ENCODE measurements at regions not wholly inside any gene's neighbourhood (a gene's known extent, or its start where the extent isn't known, plus 50 kb on each side); places are given as distances from the start of the nearest gene placed in this dataset.
"Not testable (repeated sequence)": the region's sequence is repeated elsewhere in the genome, so short reads cannot be mapped to it uniquely, and the experiment has no call there.

- DNase-seq: peak; percentile 29
Measured at GRCh38 chr15:31488437-31489204, 162.0 kb downstream of the KLF13 start.

GRCh38 chr15:31489281-31489680, 162.6 kb downstream of the KLF13 start:
- no peak for DNase-seq

GRCh38 chr15:31489801-31490646, 163.4 kb downstream of the KLF13 start:
- DNase-seq: no peak

GRCh38 chr15:31494786-31495185, 168.2 kb downstream of the KLF13 start:
- no peak for DNase-seq

GRCh38 chr15:31495281-31495680, 168.6 kb downstream of the KLF13 start:
- no peak for DNase-seq

GRCh38 chr15:31497838-31498237, 171.2 kb downstream of the KLF13 start:
- DNase-seq: no peak

- no peak for DNase-seq
Measured at GRCh38 chr15:31498329-31498728, 171.7 kb downstream of the KLF13 start.

- no peak for DNase-seq
Measured at GRCh38 chr15:31498756-31499155, 172.1 kb downstream of the KLF13 start.

- no peak for DNase-seq
Measured at GRCh38 chr15:31499236-31499952, 172.8 kb downstream of the KLF13 start.

GRCh38 chr15:31499953-31500765, 173.5 kb downstream of the KLF13 start:
- DNase-seq: no peak

- no peak for DNase-seq
Measured at GRCh38 chr15:31500766-31501449, 174.3 kb downstream of the KLF13 start.

GRCh38 chr15:31501536-31502157, 175.0 kb downstream of the KLF13 start:
- no peak for DNase-seq

GRCh38 chr15:31502541-31503229, 176.1 kb downstream of the KLF13 start:
- DNase-seq: no peak

- no peak for DNase-seq
Measured at GRCh38 chr15:31503256-31503655, 176.6 kb downstream of the KLF13 start.

GRCh38 chr15:31503758-31504461, 177.3 kb downstream of the KLF13 start:
- DNase-seq: no peak

- DNase-seq: no peak
Measured at GRCh38 chr15:31504462-31504839, 177.8 kb downstream of the KLF13 start.

- not testable (repeated sequence) for DNase-seq
Measured at GRCh38 chr15:31507573-31507972, 180.9 kb downstream of the KLF13 start.

GRCh38 chr15:31508656-31509055, 182.0 kb downstream of the KLF13 start:
- no peak for DNase-seq

GRCh38 chr15:31510057-31510456, 183.4 kb downstream of the KLF13 start:
- no peak for DNase-seq

GRCh38 chr15:31511707-31512310, 185.2 kb downstream of the KLF13 start:
- DNase-seq: peak; percentile 38
